ENCODE measurements at regions not wholly inside any gene's neighbourhood (a gene's known extent, or its start where the extent isn't known, plus 50 kb on each side); places are given as distances from the start of the nearest gene placed in this dataset.

- TF ChIP-seq, protein P1, sequence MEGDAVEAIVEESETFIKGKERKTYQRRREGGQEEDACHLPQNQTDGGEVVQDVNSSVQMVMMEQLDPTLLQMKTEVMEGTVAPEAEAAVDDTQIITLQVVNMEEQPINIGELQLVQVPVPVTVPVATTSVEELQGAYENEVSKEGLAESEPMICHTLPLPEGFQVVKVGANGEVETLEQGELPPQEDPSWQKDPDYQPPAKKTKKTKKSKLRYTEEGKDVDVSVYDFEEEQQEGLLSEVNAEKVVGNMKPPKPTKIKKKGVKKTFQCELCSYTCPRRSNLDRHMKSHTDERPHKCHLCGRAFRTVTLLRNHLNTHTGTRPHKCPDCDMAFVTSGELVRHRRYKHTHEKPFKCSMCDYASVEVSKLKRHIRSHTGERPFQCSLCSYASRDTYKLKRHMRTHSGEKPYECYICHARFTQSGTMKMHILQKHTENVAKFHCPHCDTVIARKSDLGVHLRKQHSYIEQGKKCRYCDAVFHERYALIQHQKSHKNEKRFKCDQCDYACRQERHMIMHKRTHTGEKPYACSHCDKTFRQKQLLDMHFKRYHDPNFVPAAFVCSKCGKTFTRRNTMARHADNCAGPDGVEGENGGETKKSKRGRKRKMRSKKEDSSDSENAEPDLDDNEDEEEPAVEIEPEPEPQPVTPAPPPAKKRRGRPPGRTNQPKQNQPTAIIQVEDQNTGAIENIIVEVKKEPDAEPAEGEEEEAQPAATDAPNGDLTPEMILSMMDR (IDR thresholded peaks at IDR 0.05 in 4 of 5, conservative IDR thresholded peaks at IDR 0.05 in 1 of 5): no peak
- no peak for TF ChIP-seq POLR2A (IDR thresholded peaks at IDR 0.05)
These were observed 195.0 kb upstream of the CLNK start for GRCh38 chr4:10879411-10880110.

All from gastrocnemius medialis (tissue), 4 donors.